ENCODE measurements at regions not wholly inside any gene's neighbourhood (a gene's known extent, or its start where the extent isn't known, plus 50 kb on each side); places are given as distances from the start of the nearest gene placed in this dataset.
"Not testable (repeated sequence)": the region's sequence is repeated elsewhere in the genome, so short reads cannot be mapped to it uniquely, and the experiment has no call there.

GRCh38 chr6:106744781-106745180 lies 115.4 kb downstream of the QRSL1 start:
- ATAC-seq (no peak), DNase-seq (ENCODE audit: extremely low read depth in 1 of 4, low spot score in 3 of 4) (no peak), FAIRE-seq (no peak)
- Histone ChIP-seq H3K27me3 (ENCODE audit: control insufficient read depth in 2 of 2, insufficient read depth in 2 of 2, low read length in 2 of 2) (no peaks in the 10 kb centered on the region), H3K36me3 (ENCODE audit: control insufficient read depth, insufficient read depth, low read length) (no peaks in the 10 kb centered on the region), H2AFZ (ENCODE audit: low read depth, low read length) (no peak overlapping the region), H3K27ac (ENCODE audit: extremely low read depth, low read depth, low read length) (no peak overlapping the region), H3K4me3 (no peak overlapping the region), H3K4me2 (ENCODE audit: insufficient read depth, low read length) (no peak overlapping the region), H4K20me1 (replicated peaks; ENCODE audit: control insufficient read depth, insufficient read depth, low read length) (no peaks in the 10 kb centered on the region), H3K9ac (ENCODE audit: insufficient read depth in 1 of 2, low read depth in 2 of 2, low read length in 2 of 2) (no peak overlapping the region), H3K4me1 (replicated peaks in 1 of 2; ENCODE audit: control insufficient read depth in 2 of 2, insufficient read depth in 2 of 2, low read length in 2 of 2) (no peaks in the 10 kb centered on the region; a peak in 1 of 5 replicates), H3K9me1 (ENCODE audit: control insufficient read depth, insufficient read depth, low read length) (no peaks in the 10 kb centered on the region), H3K79me2 (ENCODE audit: control insufficient read depth, insufficient read depth, low read length) (no peaks in the 10 kb centered on the region), H3K9me3 (replicated peaks; ENCODE audit: control insufficient read depth, insufficient read depth, low read depth, low read length) (no peaks in the 10 kb centered on the region; the same call in 1 of the 2 replicates)
- in situ Hi-C loops (cut with MboI), result no loop called here
- TF ChIP-seq RBM17 (IDR thresholded peaks at IDR 0.05; ENCODE audit: borderline replicate concordance, low read depth, low read length) (no peak), ZNF239 (CRISPR knock-in tag; IDR thresholded peaks at IDR 0.05) (no peak), NFIC (IDR thresholded peaks at IDR 0.05) (no peak)
- intact Hi-C loops (cut with micrococcal nuclease), result no loop called here
- POLR2A ChIA-PET, result interaction anchor here (1.7 to 2.1 kb wide), 2 partner anchors 8 to 9 kb away, joined by 4 to 5 read pairs; no protein-coding TSS in a partner anchor
- CTCF ChIA-PET (ENCODE audit: low intra/inter-chr PET ratio), result interaction anchor here (0.6 kb wide), 1 partner anchor 134 kb away, joined by 4 read pairs; no protein-coding TSS in a partner anchor
- WGBS (ENCODE audit: insufficient coverage, low coverage, missing lambda C conversion rate), result 14% methylated on average over 2 of the region's 2 CpGs
- no TSS peak for BruUV-seq (replicated peaks)

- BruUV-seq (replicated peaks), result not testable (repeated sequence)
Observed at GRCh38 chr6:106744029-106744428, 114.7 kb downstream of the QRSL1 start.

More at GRCh38 chr6:106744029-106744428, 114.7 kb downstream of the QRSL1 start:
- H3K9me1 ChIP-seq (ENCODE audit: control insufficient read depth, insufficient read depth, low read length); CTCF ChIA-PET (ENCODE audit: low intra/inter-chr PET ratio); H3K36me3 ChIP-seq (ENCODE audit: control insufficient read depth, insufficient read depth, low read length); H4K20me1 ChIP-seq (replicated peaks; ENCODE audit: control insufficient read depth, insufficient read depth, low read length); H3K9me3 ChIP-seq (replicated peaks; ENCODE audit: control insufficient read depth, insufficient read depth, low read depth, low read length); FAIRE-seq; H3K4me2 ChIP-seq (ENCODE audit: insufficient read depth, low read length); H3K4me3 ChIP-seq; H3K79me2 ChIP-seq (ENCODE audit: control insufficient read depth, insufficient read depth, low read length); ATAC-seq; H3K27me3 ChIP-seq (ENCODE audit: control insufficient read depth in 2 of 2, insufficient read depth in 2 of 2, low read length in 2 of 2); H2AFZ ChIP-seq (ENCODE audit: low read depth, low read length); in situ Hi-C loops (cut with MboI); H3K9ac ChIP-seq (ENCODE audit: insufficient read depth in 1 of 2, low read depth in 2 of 2, low read length in 2 of 2); intact Hi-C loops (cut with micrococcal nuclease); H3K27ac ChIP-seq (ENCODE audit: extremely low read depth, low read depth, low read length); H3K4me1 ChIP-seq (replicated peaks in 1 of 2; ENCODE audit: control insufficient read depth in 2 of 2, insufficient read depth in 2 of 2, low read length in 2 of 2): not testable (repeated sequence)
- 4% methylated on average over 2 of the region's 2 CpGs for WGBS (ENCODE audit: insufficient coverage, low coverage, missing lambda C conversion rate)
- TF ChIP-seq NFIC (IDR thresholded peaks at IDR 0.05), result peak; percentile 38; the same call in 1 of the 2 replicates
- peak; percentile 61 for TF ChIP-seq CBFA2T3 (IDR thresholded peaks at IDR 0.05)
- TF ChIP-seq CBFA2T2 (conservative IDR thresholded peaks at IDR 0.05), result peak; percentile 40
- peak in 1 of 4 experiments; percentile 29 for DNase-seq (ENCODE audit: extremely low read depth in 1 of 4, low spot score in 3 of 4)
- POLR2A ChIA-PET, result interaction anchor here (1.7 kb wide), 1 partner anchor 10 kb away, joined by 5 read pairs; no protein-coding TSS in a partner anchor

Measured in K562 (cell line).